ENCODE measurements at regions not wholly inside any gene's neighbourhood (a gene's known extent, or its start where the extent isn't known, plus 50 kb on each side); places are given as distances from the start of the nearest gene placed in this dataset.

GRCh38 chrX:20498851-20499635 lies 232.3 kb upstream of the RPS6KA3 start:
- no peaks in the 10 kb centered on the region for H3K9me3 Mint-ChIP-seq
- POLR2A ChIA-PET: no interaction called here
- H3K27ac Mint-ChIP-seq: no peak overlapping the region
- peaks cover 7 to 17% (median 10%) of the 10 kb centered on the region in 4 donors for H3K4me1 Mint-ChIP-seq
- peaks cover 0 to 3% (median 0%) of the 10 kb centered on the region in 5 donors for H3K27me3 Mint-ChIP-seq
- H3K36me3 Mint-ChIP-seq: no peaks in the 10 kb centered on the region
- ATAC-seq: no peak
- no peak for DNase-seq
- H3K4me3 Mint-ChIP-seq: no peak overlapping the region

GRCh38 chrX:20495575-20495974 lies 228.9 kb upstream of the RPS6KA3 start:
- DNase-seq (no peak), ATAC-seq (no peak)
- no peak overlapping the region for H3K4me3 Mint-ChIP-seq
- H3K27me3 Mint-ChIP-seq: peaks cover 0 to 1% (median 0%) of the 10 kb centered on the region in 5 donors
- H3K9me3 Mint-ChIP-seq: no peaks in the 10 kb centered on the region
- no peak overlapping the region for H3K27ac Mint-ChIP-seq
- POLR2A ChIA-PET: no interaction called here
- no peaks in the 10 kb centered on the region for H3K36me3 Mint-ChIP-seq
- H3K4me1 Mint-ChIP-seq: peaks cover 7 to 10% (median 9%) of the 10 kb centered on the region in 4 donors

GRCh38 chrX:20488473-20488872 lies 221.8 kb upstream of the RPS6KA3 start:
- no peaks in the 10 kb centered on the region for H3K4me1 Mint-ChIP-seq
- H3K27ac Mint-ChIP-seq: no peak overlapping the region
- H3K36me3 Mint-ChIP-seq: no peaks in the 10 kb centered on the region
- no peaks in the 10 kb centered on the region for H3K27me3 Mint-ChIP-seq
- no peak for DNase-seq
- peaks cover 0 to 4% (median 0%) of the 10 kb centered on the region in 9 donors for H3K9me3 Mint-ChIP-seq
- POLR2A ChIA-PET: no interaction called here
- H3K4me3 Mint-ChIP-seq: no peak overlapping the region
- ATAC-seq: no peak

GRCh38 chrX:20487227-20487626 lies 220.5 kb upstream of the RPS6KA3 start:
- H3K27ac Mint-ChIP-seq: no peak overlapping the region
- ATAC-seq: no peak

GRCh38 chrX:20481632-20482031 lies 214.9 kb upstream of the RPS6KA3 start:
- Mint-ChIP-seq H3K27me3 (peaks cover 0 to 2% (median 0%) of the 10 kb centered on the region in 5 donors), H3K36me3 (no peaks in the 10 kb centered on the region), H3K27ac (no peak overlapping the region), H3K4me3 (no peak overlapping the region), H3K4me1 (no peaks in the 10 kb centered on the region), H3K9me3 (peaks cover 0 to 5% (median 0%) of the 10 kb centered on the region in 9 donors)
- POLR2A ChIA-PET: no interaction called here
- DNase-seq (no peak), ATAC-seq (no peak)

More at GRCh38 chrX:20487227-20487626, 220.5 kb upstream of the RPS6KA3 start:
- Mint-ChIP-seq H3K4me3 (no peak overlapping the region), H3K27me3 (no peaks in the 10 kb centered on the region), H3K4me1 (no peaks in the 10 kb centered on the region), H3K9me3 (peaks cover 0 to 4% (median 0%) of the 10 kb centered on the region in 9 donors), H3K36me3 (no peaks in the 10 kb centered on the region)
- no peak for DNase-seq
- POLR2A ChIA-PET: interaction anchor here (1.0 kb wide), 1 partner anchor 29 kb away, joined by 3 read pairs; no protein-coding TSS in a partner anchor

GRCh38 chrX:20479896-20480295 lies 213.2 kb upstream of the RPS6KA3 start:
- POLR2A ChIA-PET: no interaction called here
- H3K27me3 Mint-ChIP-seq: peaks cover 0 to 2% (median 0%) of the 10 kb centered on the region in 5 donors
- DNase-seq (no peak), ATAC-seq (no peak)
- no peak overlapping the region for H3K4me3 Mint-ChIP-seq
- no peaks in the 10 kb centered on the region for H3K4me1 Mint-ChIP-seq
- peaks cover 0 to 5% (median 0%) of the 10 kb centered on the region in 9 donors for H3K9me3 Mint-ChIP-seq
- no peaks in the 10 kb centered on the region for H3K36me3 Mint-ChIP-seq
- no peak overlapping the region for H3K27ac Mint-ChIP-seq

GRCh38 chrX:20479048-20479447 lies 212.3 kb upstream of the RPS6KA3 start:
- H3K4me3 Mint-ChIP-seq: no peak overlapping the region
- DNase-seq: no peak
- peaks cover 0 to 5% (median 0%) of the 10 kb centered on the region in 9 donors for H3K9me3 Mint-ChIP-seq
- H3K27me3 Mint-ChIP-seq: peaks cover 0 to 2% (median 0%) of the 10 kb centered on the region in 5 donors
- POLR2A ChIA-PET: no interaction called here
- no peaks in the 10 kb centered on the region for H3K36me3 Mint-ChIP-seq
- H3K27ac Mint-ChIP-seq: no peak overlapping the region
- no peak for ATAC-seq
- no peaks in the 10 kb centered on the region for H3K4me1 Mint-ChIP-seq

GRCh38 chrX:20477836-20478524 lies 211.3 kb upstream of the RPS6KA3 start:
- Mint-ChIP-seq H3K27me3 (peaks cover 0 to 2% (median 0%) of the 10 kb centered on the region in 5 donors), H3K9me3 (peaks cover 0 to 5% (median 0%) of the 10 kb centered on the region in 9 donors), H3K4me3 (no peak overlapping the region), H3K36me3 (no peaks in the 10 kb centered on the region), H3K4me1 (no peaks in the 10 kb centered on the region), H3K27ac (no peak overlapping the region)
- ATAC-seq (no peak), DNase-seq (no peak)
- POLR2A ChIA-PET: no interaction called here

- DNase-seq (no peak), ATAC-seq (no peak)
- Mint-ChIP-seq H3K27ac (no peak overlapping the region), H3K9me3 (peaks cover 0 to 5% (median 0%) of the 10 kb centered on the region in 9 donors), H3K4me1 (no peaks in the 10 kb centered on the region), H3K36me3 (no peaks in the 10 kb centered on the region), H3K4me3 (no peak overlapping the region), H3K27me3 (peaks cover 0 to 2% (median 0%) of the 10 kb centered on the region in 5 donors)
- POLR2A ChIA-PET: no interaction called here
Observed at GRCh38 chrX:20477219-20477618, 210.5 kb upstream of the RPS6KA3 start.

GRCh38 chrX:20472620-20473258 lies 206.0 kb upstream of the RPS6KA3 start:
- no peak overlapping the region for H3K4me3 Mint-ChIP-seq
- POLR2A ChIA-PET: no interaction called here
- DNase-seq (no peak), ATAC-seq (no peak)
- no peaks in the 10 kb centered on the region for H3K27me3 Mint-ChIP-seq
- H3K36me3 Mint-ChIP-seq: no peaks in the 10 kb centered on the region
- no peaks in the 10 kb centered on the region for H3K4me1 Mint-ChIP-seq
- no peaks in the 10 kb centered on the region for H3K9me3 Mint-ChIP-seq
- no peak overlapping the region for H3K27ac Mint-ChIP-seq

- Mint-ChIP-seq H3K9me3 (no peaks in the 10 kb centered on the region), H3K4me3 (no peak overlapping the region), H3K36me3 (no peaks in the 10 kb centered on the region), H3K27ac (no peak overlapping the region), H3K27me3 (no peaks in the 10 kb centered on the region), H3K4me1 (no peaks in the 10 kb centered on the region)
- ATAC-seq (no peak), DNase-seq (no peak)
- POLR2A ChIA-PET: no interaction called here
Observed at GRCh38 chrX:20472148-20472547, 205.4 kb upstream of the RPS6KA3 start.

GRCh38 chrX:20471483-20471882 lies 204.8 kb upstream of the RPS6KA3 start:
- Mint-ChIP-seq H3K27ac (no peak overlapping the region), H3K27me3 (no peaks in the 10 kb centered on the region), H3K4me1 (no peaks in the 10 kb centered on the region), H3K36me3 (no peaks in the 10 kb centered on the region), H3K4me3 (no peak overlapping the region), H3K9me3 (no peaks in the 10 kb centered on the region)
- POLR2A ChIA-PET: no interaction called here
- DNase-seq: no peak
- ATAC-seq: no peak
